D721Med (cell line): ENCODE measurements at regions not wholly inside any gene's neighbourhood (a gene's known extent, or its start where the extent isn't known, plus 50 kb on each side); places are given as distances from the start of the nearest gene placed in this dataset.
"Not testable (repeated sequence)": the region's sequence is repeated elsewhere in the genome, so short reads cannot be mapped to it uniquely, and the experiment has no call there.

ENCODE experiments used
- DNase-seq: peaks from one replicate; pipeline ENCODE4 v3.0.0; 2011; ENCODE audit warnings: low spot score; ENCODE audit not compliant: insufficient read length
- FAIRE-seq: peaks from 2 replicates; lab custom pipeline; 2011; peaks lifted over from hg19 to GRCh38; lab: Jason Lieb, UNC
- TF ChIP-seq, protein P1 (sequence below): IDR thresholded peaks from 2 replicates; pipeline ENCODE4 v1.5.1; 2012; ENCODE audit warnings: mild to moderate bottlenecking, control low read depth; ENCODE audit not compliant: insufficient read depth; ENCODE audit errors: missing control alignments

- TF ChIP-seq, protein P1, sequence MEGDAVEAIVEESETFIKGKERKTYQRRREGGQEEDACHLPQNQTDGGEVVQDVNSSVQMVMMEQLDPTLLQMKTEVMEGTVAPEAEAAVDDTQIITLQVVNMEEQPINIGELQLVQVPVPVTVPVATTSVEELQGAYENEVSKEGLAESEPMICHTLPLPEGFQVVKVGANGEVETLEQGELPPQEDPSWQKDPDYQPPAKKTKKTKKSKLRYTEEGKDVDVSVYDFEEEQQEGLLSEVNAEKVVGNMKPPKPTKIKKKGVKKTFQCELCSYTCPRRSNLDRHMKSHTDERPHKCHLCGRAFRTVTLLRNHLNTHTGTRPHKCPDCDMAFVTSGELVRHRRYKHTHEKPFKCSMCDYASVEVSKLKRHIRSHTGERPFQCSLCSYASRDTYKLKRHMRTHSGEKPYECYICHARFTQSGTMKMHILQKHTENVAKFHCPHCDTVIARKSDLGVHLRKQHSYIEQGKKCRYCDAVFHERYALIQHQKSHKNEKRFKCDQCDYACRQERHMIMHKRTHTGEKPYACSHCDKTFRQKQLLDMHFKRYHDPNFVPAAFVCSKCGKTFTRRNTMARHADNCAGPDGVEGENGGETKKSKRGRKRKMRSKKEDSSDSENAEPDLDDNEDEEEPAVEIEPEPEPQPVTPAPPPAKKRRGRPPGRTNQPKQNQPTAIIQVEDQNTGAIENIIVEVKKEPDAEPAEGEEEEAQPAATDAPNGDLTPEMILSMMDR, result no peak
- FAIRE-seq (no peak), DNase-seq (no peak)
These were observed 107.8 kb upstream of the PNPT1 start for GRCh38 chr2:55801436-55801835.

DNA sequence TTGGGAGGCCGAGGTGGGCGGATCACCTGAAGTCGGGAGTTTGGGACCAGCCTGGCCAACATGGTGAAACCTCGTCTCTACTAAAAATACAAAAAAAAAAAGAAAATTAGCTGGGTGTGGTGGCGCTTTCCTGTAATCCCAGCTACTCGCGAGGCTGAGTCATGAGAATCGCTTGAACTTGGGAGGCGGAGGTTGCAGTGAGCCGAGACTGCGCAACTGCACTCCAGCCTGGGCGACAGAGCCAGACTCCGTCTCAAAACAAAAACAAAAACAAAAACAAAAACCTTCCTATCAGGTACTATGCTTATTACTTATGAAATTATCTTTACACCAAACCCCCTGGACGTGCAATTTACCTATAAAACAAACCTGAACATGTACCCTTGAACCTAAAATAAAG lies 106.0 kb upstream of the PNPT1 start:
- not testable (repeated sequence) for DNase-seq, FAIRE-seq

- TF ChIP-seq, protein P1, result no peak
- FAIRE-seq (no peak), DNase-seq (no peak)
These were observed 102.5 kb upstream of the PNPT1 start for GRCh38 chr2:55796121-55796520.

DNA sequence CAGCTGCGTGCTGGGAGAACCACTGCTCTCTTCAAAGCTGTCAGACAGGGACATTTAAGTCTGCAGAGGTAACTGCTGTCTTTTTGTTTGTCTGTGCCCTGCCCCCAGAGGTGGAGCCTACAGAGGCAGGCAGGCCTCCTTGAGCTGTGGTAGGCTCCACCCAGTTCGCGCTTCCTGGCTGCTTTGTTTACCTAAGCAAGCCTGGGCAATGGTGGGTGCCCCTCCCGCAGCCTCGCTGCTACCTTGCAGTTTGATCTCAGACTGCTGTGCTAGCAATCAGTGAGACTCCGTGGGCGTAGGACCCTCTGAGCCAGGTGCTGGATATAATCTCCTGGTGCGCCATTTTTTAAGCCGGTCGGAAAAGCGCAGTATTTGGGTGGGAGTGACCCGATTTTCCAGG lies 100.0 kb upstream of the PNPT1 start:
- DNase-seq, FAIRE-seq: not testable (repeated sequence)

DNA sequence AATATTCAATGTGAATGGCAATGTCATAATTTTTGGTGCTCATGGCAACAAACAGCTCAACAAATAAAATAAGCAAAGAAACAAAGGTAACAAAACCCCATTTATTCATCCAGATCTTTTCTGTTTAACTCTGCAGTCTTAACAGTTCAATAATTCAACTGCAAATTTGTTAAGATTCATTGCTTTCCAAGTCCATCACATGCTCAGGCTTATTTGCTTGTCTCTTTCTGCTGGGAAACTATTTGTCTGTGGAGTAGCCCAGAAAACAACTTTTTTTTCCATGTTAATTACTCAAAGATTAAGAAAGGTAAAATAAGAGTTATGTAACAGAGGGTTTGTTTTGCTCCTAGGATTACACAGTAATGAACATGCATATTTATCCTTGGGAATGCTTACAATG lies 92.6 kb upstream of the PNPT1 start:
- TF ChIP-seq, protein P1, result no peak
- no peak for FAIRE-seq
- no peak for DNase-seq

GRCh38 chr2:55783751-55784150 lies 90.1 kb upstream of the PNPT1 start:
- FAIRE-seq, DNase-seq: not testable (repeated sequence)

- FAIRE-seq (no peak), DNase-seq (no peak)
- TF ChIP-seq, protein P1, result no peak
These were observed 89.0 kb upstream of the PNPT1 start for GRCh38 chr2:55782528-55783173.

DNA sequence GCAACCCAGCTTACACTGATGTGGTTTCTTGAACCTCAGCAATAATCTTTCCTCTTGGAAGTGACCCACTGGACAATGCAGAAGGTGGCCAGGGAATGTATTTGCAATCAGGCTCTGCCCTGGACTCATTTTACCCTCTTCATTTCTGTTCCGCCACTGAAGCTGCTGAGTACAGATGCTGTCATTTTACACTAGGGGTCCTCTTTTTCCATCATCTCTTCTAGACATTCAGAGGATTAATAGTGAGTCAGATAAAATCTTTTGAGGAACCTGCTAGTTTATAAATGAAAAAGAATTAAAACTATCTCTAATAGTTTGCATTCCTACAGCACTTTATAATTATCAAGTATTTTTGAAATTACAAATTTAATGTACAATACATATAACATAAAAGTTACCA lies 87.9 kb upstream of the PNPT1 start:
- TF ChIP-seq, protein P1, result no peak
- FAIRE-seq (no peak), DNase-seq (no peak)

DNA sequence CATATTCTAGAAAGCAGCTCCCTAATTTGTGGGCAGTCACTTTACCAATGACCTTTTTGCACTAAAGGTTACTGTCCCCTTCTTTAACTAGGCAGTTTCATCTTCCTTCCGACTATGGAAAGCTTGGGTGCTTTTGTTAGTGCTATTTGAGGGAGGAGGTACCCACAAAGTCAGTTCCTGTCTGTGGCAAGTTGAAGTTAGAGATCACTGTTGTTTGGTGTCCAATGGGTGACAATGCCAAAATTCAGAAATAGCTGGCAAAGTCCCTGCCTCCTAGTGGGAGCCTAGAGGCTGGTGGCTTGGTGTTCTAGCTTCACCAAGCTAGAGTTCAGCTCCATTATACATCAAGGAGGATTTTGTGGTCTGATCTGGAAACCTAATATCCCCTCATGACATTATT lies 87.1 kb upstream of the PNPT1 start:
- DNase-seq, result no peak
- TF ChIP-seq, protein P1, result no peak
- no peak for FAIRE-seq
